HUES64 (cell line): ENCODE measurements at regions not wholly inside any gene's neighbourhood (a gene's known extent, or its start where the extent isn't known, plus 50 kb on each side); places are given as distances from the start of the nearest gene placed in this dataset.

Source experiments
- H3K27ac ChIP-seq: 2 replicates; pipeline ENCODE4 v1.7.0; 2013; ENCODE audit warnings: low read depth, low read length, inconsistent platforms
- H3K27me3 ChIP-seq: 2 replicates; pipeline ENCODE4 v1.6.1; 2013; ENCODE audit warnings: mild to moderate bottlenecking, low read length; ENCODE audit not compliant: insufficient read depth
- H3K36me3 ChIP-seq: 2 replicates; pipeline ENCODE4 v1.6.1; 2013; ENCODE audit warnings: mild to moderate bottlenecking, low read length; ENCODE audit not compliant: insufficient read depth
- H3K4me1 ChIP-seq: 2 replicates; pipeline ENCODE4 v1.6.1; 2013; ENCODE audit warnings: mild to moderate bottlenecking, low read length, moderate library complexity; ENCODE audit not compliant: insufficient read depth
- H3K4me3 ChIP-seq: 2 replicates; pipeline ENCODE4 v1.5.1; 2013; ENCODE audit warnings: mild to moderate bottlenecking, low read length, moderate library complexity
- H3K9ac ChIP-seq: 2 replicates; pipeline ENCODE4 v1.6.1; 2013; ENCODE audit warnings: mild to moderate bottlenecking, low read depth, low read length
- H3K9me3 ChIP-seq: 2 replicates; pipeline ENCODE4 v1.6.1; 2013; ENCODE audit warnings: low read depth, low read length; ENCODE audit not compliant: insufficient read depth
- WGBS: fragments of 150-250, 120-280 bp; methylation state at CpG from one replicate; pipeline ENCODE4 v1.1.7; 2013; ENCODE audit warnings: missing lambda C conversion rate; 5-methylcytosine and 5-hydroxymethylcytosine counted together

GRCh38 chr4:155570661-155571060 lies 96.0 kb upstream of the GUCY1A1 start:
- Histone ChIP-seq H3K4me1 (no peaks in the 10 kb centered on the region), H3K9me3 (no peaks in the 10 kb centered on the region), H3K36me3 (no peaks in the 10 kb centered on the region), H3K4me3 (no peak overlapping the region), H3K27ac (no peak overlapping the region), H3K27me3 (no peaks in the 10 kb centered on the region), H3K9ac (no peak overlapping the region)
- WGBS, result no CpG with 5 or more reads among the region's 2 CpGs

DNA sequence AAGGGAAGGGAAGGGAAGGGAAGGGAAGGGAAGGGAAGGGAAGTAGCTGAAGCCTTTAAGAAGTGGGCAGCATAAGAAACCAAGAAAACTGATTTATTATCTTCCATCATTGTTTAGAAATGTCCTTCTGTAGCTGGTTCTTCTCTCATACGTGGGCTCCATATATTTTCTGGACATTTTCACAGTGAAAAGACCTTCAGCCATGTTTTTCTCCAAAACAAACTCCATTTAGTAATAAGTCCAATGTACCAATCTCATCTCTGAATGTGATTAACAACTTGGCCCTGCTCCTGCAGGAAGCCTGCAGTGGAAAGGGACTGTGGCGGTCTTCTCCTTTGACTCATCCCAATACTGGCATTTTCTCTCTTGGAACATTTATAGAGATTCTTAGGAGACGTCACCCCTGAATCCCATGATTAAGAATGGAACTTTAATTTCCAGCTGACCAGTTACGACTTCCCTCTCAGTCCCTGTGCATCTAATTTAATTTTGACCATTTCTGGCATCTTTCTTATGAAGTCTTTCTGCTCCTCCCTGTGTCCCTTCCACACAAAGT lies 96.6 kb upstream of the GUCY1A1 start:
- H3K27me3 ChIP-seq, result no peaks in the 10 kb centered on the region
- H3K9ac ChIP-seq, result no peak overlapping the region
- no peak overlapping the region for H3K27ac ChIP-seq
- 91% methylated on average over 4 of the region's 4 CpGs for WGBS
- no peaks in the 10 kb centered on the region for H3K4me1 ChIP-seq
- no peaks in the 10 kb centered on the region for H3K36me3 ChIP-seq
- H3K9me3 ChIP-seq, result no peaks in the 10 kb centered on the region
- H3K4me3 ChIP-seq, result no peak overlapping the region

DNA sequence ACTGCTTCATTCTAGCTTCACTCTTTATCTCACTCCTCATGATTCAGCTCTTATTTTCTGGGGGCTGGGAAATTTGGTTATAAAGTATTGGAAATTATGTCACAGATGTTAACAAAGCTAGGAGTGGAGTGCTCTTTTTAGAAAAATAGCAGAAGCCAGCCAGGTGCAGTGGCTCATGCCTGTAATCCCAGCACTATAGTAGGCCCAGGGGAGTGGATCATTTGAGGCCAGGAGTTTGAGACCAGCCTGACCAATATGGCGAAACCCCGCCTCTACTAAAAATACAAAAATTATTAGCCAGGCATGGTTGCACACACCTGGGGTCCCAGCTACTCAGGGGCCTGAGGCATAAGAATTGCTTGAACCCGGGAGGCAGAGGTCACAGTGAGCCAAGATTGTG lies 97.2 kb upstream of the GUCY1A1 start:
- Histone ChIP-seq H3K4me1 (no peaks in the 10 kb centered on the region), H3K27me3 (no peaks in the 10 kb centered on the region), H3K27ac (no peak overlapping the region), H3K9ac (no peak overlapping the region), H3K9me3 (no peaks in the 10 kb centered on the region), H3K4me3 (no peak overlapping the region), H3K36me3 (no peaks in the 10 kb centered on the region)
- 98% methylated on average over 3 of the region's 3 CpGs for WGBS

GRCh38 chr4:155568641-155569220 lies 97.9 kb upstream of the GUCY1A1 start:
- Histone ChIP-seq H3K36me3 (no peaks in the 10 kb centered on the region), H3K9ac (no peak overlapping the region), H3K9me3 (no peaks in the 10 kb centered on the region), H3K27me3 (no peaks in the 10 kb centered on the region), H3K27ac (no peak overlapping the region), H3K4me3 (no peak overlapping the region), H3K4me1 (no peaks in the 10 kb centered on the region)
- 93% methylated on average over 4 of the region's 4 CpGs for WGBS

- H3K4me3 ChIP-seq, result no peak overlapping the region
- no peaks in the 10 kb centered on the region for H3K9me3 ChIP-seq
- H3K4me1 ChIP-seq, result no peaks in the 10 kb centered on the region
- no peaks in the 10 kb centered on the region for H3K36me3 ChIP-seq
- WGBS, result 98% methylated on average over 1 of the region's 1 CpG
- H3K27ac ChIP-seq, result no peak overlapping the region
- H3K27me3 ChIP-seq, result no peaks in the 10 kb centered on the region
- no peak overlapping the region for H3K9ac ChIP-seq
Measured at GRCh38 chr4:155566354-155566753, 100.3 kb upstream of the GUCY1A1 start.

- 100% methylated on average over 1 of the region's 2 CpGs for WGBS
- no peak overlapping the region for H3K27ac ChIP-seq
- no peaks in the 10 kb centered on the region for H3K36me3 ChIP-seq
- no peak overlapping the region for H3K4me3 ChIP-seq
- H3K9me3 ChIP-seq, result no peaks in the 10 kb centered on the region
- H3K27me3 ChIP-seq, result no peaks in the 10 kb centered on the region
- H3K9ac ChIP-seq, result no peak overlapping the region
- no peaks in the 10 kb centered on the region for H3K4me1 ChIP-seq
Measured at GRCh38 chr4:155565776-155566175, 100.9 kb upstream of the GUCY1A1 start.

DNA sequence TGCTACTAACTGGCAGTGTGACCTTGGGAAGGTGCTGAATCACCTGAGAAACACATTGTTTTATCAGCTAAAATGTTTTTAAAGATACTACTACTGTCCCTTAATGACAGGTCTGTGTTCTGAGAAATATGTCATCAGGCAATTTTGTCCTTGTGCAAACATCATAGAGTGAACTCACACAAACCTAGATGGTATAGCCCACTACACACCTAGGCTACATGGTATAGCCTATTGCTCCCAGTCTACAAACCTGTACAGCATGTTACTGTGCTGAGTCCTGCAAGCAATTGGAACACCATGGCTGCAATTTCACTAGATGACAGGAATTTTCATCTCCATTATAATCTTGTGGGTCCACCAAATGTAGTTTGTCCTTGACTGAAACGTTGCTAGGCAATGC lies 101.3 kb upstream of the GUCY1A1 start:
- no peaks in the 10 kb centered on the region for H3K36me3 ChIP-seq

DNA sequence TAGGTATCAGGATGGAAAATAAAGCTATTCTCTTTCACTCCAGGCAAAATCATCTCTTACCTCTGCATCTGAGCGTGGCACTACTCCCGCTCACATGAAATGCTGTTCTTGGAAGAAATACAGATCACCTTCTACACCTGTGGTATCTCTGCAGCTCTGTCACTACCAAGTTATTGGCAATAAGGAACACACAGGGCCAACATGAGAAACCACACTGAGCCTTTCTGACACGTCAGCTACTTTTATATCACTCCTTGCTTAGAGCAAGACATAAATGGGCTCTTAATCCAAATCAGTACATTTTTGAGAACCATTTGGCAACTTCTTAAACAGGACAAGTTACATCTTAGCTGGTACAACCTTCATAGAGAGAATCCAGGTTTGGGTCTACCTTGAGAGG lies 101.8 kb upstream of the GUCY1A1 start:
- WGBS, result 97% methylated on average over 3 of the region's 3 CpGs
- Histone ChIP-seq H3K27ac (no peak overlapping the region), H3K9ac (no peak overlapping the region), H3K9me3 (no peaks in the 10 kb centered on the region), H3K4me3 (no peak overlapping the region), H3K36me3 (no peaks in the 10 kb centered on the region), H3K27me3 (no peaks in the 10 kb centered on the region), H3K4me1 (no peaks in the 10 kb centered on the region)

More for the DNA sequence above, 101.3 kb upstream of the GUCY1A1 start:
- Histone ChIP-seq H3K27ac (no peak overlapping the region), H3K9ac (no peak overlapping the region), H3K4me3 (no peak overlapping the region), H3K4me1 (no peaks in the 10 kb centered on the region), H3K27me3 (no peaks in the 10 kb centered on the region), H3K9me3 (no peaks in the 10 kb centered on the region)
- whole genome bisulfite sequencing, result 100% methylated on average over 1 of the region's 1 CpG

GRCh38 chr4:155564086-155564485 lies 102.6 kb upstream of the GUCY1A1 start:
- H3K9me3 ChIP-seq, result no peaks in the 10 kb centered on the region
- no peaks in the 10 kb centered on the region for H3K36me3 ChIP-seq
- no peaks in the 10 kb centered on the region for H3K27me3 ChIP-seq
- no peak overlapping the region for H3K4me3 ChIP-seq
- no peak overlapping the region for H3K27ac ChIP-seq
- no peak overlapping the region for H3K9ac ChIP-seq
- H3K4me1 ChIP-seq, result no peaks in the 10 kb centered on the region
- 100% methylated on average over 1 of the region's 2 CpGs for WGBS

DNA sequence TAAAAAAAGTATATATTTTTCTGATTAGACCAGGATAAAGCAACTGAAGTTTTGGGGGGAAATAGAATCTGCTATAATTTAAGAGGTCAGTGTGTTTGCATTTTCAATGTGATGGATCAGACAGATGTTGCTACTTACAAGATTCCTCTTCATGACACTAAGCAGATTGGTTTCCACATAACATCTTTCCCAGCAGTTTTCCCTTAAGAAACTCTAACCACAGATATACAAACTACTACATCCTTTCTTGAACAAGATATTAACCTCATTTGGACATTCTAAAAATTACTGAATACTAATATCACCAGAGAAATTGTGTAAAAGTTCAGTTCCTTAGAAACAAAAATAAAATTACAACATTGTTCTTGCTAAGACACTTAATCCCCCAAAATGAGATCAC lies 106.7 kb upstream of the GUCY1A1 start:
- no peaks in the 10 kb centered on the region for H3K4me1 ChIP-seq
- no peak overlapping the region for H3K27ac ChIP-seq

DNA sequence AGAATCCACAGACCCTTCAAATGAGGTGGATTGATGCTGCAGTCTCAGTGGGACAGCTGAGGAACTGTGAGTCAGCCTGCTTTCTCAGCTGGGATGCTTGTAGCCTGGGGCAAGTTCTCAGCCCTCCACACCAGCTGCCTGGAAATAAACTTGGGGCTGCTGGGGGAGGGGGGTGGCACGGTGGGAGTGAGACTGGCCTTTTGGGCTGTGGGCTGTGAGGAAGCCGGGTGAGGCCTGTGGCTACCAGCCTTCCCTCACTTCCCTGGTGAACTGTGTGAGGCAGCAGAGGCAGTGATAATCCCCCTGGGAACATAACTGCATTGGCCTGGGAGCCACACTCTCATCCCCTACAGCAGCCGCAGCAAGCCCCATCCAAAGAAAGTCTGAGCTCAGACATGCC lies 114.5 kb upstream of the GUCY1A1 start:
- Histone ChIP-seq H3K36me3 (no peaks in the 10 kb centered on the region), H3K27ac (no peak overlapping the region), H3K9ac (no peak overlapping the region), H3K4me3 (no peak overlapping the region), H3K9me3 (no peaks in the 10 kb centered on the region), H3K4me1 (peaks cover 4% of the 10 kb centered on the region; the same call in 1 of the 2 replicates), H3K27me3 (no peaks in the 10 kb centered on the region)
- 70% methylated on average over 3 of the region's 3 CpGs for WGBS

More for the DNA sequence above, 106.7 kb upstream of the GUCY1A1 start:
- H3K9me3 ChIP-seq, result no peaks in the 10 kb centered on the region
- no peaks in the 10 kb centered on the region for H3K27me3 ChIP-seq
- no peaks in the 10 kb centered on the region for H3K36me3 ChIP-seq
- H3K4me3 ChIP-seq, result no peak overlapping the region
- H3K9ac ChIP-seq, result no peak overlapping the region

DNA sequence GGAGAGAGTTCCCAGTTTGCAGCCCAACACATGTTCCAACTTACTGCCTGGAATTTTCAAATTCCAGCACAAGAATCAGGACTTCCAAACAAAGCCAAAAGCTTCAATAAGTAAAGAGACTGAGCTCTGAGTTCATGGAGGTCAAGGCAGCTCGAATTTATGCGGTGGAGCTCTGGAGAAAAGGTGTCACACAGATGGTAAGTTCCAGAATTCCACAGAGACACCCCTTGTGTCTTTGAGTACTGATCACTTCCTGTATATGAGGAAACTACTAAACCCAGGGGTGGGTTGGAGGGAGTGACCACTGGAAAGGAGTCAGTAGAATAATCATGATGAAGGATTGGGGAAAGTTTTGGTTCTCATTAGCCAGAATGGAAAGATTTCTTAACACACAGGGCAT lies 118.5 kb upstream of the GUCY1A1 start:
- H3K4me3 ChIP-seq, result no peak overlapping the region
- H3K36me3 ChIP-seq, result no peaks in the 10 kb centered on the region
- H3K27ac ChIP-seq, result no peak overlapping the region
- no peak overlapping the region for H3K9ac ChIP-seq
- H3K4me1 ChIP-seq, result peaks cover 4% of the 10 kb centered on the region; the same call in 1 of the 2 replicates
- H3K9me3 ChIP-seq, result peaks cover 18% of the 10 kb centered on the region; the same call in 1 of the 2 replicates
- no peaks in the 10 kb centered on the region for H3K27me3 ChIP-seq
- 87% methylated on average over 2 of the region's 2 CpGs for WGBS
